GM18508 (cell line): ENCODE measurements at regions not wholly inside any gene's neighbourhood (a gene's known extent, or its start where the extent isn't known, plus 50 kb on each side); places are given as distances from the start of the nearest gene placed in this dataset.

ENCODE experiments used
- ATAC-seq: cut with Tn5 transposase; IDR thresholded peaks from one replicate; pipeline ENCODE4 v1.9.1; 2021; ENCODE audit warnings: moderate number of reproducible peaks; ENCODE audit not compliant: insufficient read depth, unreplicated experiment

DNA sequence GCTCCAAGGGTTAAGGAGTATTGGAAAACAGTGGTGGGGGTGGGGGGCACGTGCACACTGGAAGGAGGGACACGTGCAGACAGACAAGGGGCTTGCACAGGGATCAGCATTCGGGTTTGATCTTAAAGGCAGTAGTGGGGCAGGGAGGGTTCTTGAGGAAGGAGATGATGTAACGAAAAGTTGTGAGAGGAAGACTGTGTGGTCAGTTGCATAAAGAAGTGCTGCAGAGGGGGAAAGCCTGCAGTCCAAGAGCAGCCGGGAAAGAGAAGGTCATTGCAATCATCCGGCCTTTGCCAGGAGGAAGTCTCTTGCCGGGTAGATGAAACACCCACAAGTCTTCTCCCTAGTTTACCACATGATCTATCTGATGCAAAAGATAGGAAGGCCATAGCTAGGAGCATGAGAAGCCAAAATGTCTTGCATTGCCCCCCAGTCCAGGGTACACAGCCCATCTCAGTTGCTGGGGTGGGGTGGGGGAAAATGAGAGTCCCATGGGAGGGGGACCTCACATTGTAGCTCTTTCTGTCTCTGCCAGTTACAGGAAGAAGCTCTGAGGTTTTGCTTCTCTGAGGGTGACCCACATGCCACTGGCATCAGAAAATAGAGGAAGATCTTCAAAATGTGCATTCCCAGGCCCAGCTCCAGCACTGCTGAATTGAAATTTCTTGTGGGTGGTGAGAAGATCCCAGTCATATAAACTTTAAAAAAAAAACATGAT lies 202.5 kb upstream of the RAB4A start:
- ATAC-seq = no peak

DNA sequence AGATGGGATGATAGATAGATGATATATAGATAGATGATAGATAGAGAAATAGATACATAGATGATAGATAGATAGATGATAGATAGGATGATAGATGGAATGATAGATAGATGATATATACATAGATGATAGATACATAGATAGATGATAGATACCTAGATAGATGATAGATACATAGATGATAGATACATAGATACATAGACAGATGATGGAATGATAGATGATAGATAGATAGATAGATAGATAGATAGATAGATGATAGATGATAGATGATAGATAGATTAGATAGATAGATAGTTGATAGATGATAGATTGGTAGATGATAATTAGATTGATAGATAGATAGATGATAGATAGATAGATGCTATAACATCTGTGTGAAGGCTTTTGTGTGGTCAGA lies 201.7 kb upstream of the RAB4A start:
- no peak for ATAC-seq

DNA sequence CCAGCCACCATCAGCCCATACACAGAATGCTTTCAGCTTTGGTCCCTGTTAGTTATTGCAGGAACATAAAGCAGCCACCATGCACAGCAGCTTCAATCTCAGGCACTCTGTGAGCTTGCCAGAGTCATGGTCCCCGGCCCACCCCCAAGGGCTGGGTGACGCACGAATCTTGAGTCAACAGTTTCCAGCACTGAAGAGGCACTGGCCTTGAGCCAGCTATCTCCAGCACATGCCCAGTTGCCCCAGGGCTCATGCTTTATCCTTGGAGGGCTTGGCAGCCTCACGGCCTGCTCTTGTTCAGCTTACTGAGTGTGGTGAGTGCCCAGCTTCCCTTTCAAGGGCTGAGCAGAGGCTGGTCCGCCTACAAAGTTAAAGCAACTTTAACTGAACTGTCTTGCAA lies 200.7 kb upstream of the RAB4A start:
- no peak for ATAC-seq

DNA sequence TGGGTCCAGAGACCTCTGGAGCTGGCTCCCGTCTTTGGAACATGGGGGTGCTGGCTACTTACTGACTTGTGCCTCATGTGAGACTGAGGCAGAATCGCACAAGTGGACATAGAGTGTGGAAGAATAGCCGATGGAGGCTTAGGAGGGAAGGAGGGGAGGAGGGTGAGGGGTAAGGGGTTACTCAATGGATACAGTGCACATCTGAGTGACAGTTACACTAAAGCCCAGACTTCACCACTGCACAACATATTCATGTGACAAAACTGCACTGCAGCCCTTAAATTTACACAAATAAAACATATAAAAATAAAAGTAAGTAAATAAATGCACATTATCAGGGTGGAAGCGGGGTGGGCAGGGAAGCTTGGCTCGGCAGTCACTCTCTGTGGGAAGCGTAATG lies 197.7 kb upstream of the RAB4A start:
- ATAC-seq = no peak

DNA sequence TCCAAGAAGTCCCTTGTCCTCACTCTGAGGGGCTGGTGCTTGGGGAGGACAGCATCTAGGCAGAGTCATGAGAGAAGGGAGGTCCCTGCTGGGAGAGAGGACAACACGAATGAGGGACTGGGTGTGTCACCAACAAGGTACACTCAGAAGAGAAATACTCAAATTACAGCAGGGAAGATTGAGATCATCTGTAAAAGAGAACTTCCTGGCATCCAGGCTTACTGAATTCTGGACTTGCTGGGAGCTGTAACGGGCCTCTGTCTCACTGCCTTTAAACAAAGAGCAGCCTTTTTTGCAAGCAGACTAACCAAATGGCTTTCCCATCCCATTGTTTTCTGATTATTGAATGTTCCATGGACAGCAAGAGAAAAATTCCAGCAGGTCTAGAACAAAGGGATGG lies 195.7 kb upstream of the RAB4A start:
- no peak for ATAC-seq

DNA sequence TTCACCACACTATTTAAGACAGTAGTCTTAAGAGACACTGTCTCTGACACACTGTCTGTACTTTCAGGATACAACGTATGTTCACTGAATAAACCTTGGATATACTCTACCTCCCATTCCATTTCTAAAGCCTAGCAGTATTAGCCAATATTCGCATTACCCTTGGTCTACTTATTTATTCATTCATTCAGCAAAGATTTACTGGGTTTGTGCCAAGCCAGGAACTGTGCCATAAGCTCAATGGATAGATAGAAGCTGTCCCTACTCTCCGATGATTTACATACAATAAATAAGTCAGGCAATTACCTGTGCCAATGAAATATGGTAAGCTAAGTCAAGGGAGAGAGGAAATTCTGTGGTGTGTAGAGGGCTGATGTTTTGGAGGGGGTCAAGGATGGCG lies 195.2 kb upstream of the RAB4A start:
- no peak for ATAC-seq

DNA sequence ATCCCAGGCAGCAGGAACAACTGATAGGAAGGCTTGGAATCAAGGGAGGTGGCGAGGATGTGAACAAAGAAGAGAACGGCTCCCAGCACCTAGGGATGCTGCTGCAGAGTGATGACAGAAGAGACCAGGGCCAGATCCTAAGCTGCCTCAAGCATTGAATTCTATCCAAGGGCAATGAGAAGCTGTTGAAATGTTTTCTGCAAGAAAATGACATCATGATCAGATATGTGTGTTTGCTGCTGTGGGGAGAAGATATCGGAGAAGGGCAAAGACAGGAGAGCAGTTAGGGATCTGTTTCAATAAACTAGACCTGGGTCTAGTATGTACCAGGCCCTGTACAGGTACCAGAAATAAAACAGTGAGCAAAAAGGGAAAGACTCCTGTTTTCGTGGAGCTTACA lies 194.7 kb upstream of the RAB4A start:
- no peak for ATAC-seq

DNA sequence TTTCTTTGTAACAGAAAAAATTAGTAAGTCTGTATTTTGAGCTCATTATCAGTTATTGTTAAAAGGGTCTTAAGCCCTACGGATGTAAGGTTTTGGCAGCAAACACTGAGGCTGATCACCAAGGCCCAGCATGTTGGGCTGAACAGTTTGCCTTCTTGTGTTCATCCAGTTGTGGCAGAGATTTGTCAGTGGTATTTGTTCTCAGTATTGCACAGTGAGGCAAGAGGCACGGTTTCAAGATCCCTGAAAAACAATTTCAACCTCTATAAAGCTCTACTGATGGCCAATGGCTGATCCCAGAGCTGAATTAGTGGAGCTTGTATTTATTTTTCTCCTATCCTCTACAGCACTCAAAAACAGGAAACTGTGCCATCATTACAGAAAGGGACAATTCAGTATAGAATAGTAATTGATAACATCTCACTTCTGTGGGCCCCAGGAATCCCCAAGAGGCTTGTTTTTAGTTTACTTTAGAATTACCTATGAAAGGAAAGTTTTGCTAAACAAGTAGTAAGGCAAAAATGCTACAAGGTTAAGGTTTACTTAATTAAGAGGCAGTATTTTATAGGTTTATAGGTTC lies 191.8 kb upstream of the RAB4A start:
- ATAC-seq = no peak

DNA sequence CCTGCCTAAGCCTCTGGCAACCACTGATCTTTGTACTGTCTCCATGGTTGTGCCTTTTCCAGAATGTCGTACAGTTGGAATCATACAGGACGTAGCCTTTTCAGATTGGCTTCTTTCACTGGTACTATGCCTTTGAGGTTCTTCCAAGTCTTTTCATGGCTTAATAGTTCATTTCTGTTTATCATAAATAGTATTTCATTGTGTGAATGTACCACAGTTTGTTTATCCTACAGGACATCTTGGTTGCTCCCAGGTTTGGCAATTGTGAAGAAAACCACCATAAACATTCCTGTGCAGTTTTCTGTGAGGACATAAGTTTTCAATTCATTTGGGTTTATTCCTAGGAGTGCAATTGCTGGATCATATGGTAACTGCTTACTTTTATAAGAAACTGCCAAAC lies 190.6 kb upstream of the RAB4A start:
- ATAC-seq = no peak

DNA sequence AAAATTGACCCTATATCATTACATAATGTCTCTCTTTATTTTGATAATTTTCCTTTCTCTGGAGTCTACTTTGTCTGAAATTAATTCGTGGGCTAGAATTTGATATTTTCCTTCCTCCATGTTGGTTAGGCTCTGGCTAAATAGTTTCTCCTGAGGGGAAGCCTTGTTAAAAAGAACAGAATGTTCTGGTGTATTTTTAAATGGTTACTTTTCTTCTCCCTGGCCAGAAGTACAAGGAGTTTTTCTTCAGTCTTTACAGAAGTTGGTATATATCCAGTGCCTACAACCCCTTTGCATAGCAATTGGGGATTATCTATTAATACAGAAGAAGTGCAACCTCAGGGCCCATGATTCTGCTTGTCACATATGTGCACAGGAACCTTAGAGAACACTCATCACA lies 185.6 kb upstream of the RAB4A start:
- no peak for ATAC-seq

DNA sequence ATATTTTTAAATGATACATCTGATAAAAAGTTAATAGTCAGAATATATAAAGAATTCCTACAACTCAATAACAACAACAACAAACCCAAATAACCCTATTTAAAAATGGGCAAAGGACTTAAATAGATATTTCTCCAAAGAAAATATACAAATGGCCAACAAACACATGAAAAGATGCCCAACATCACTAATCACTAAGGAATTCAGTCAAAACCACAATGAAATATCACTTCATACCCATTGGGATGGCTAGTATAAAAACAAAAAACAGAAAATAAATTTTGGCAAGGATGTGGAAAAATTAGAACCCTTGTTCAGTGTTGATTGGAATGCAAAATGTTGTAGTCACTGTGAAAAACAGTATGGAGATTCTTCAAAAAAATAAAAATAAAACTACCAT lies 184.8 kb upstream of the RAB4A start:
- no peak for ATAC-seq

DNA sequence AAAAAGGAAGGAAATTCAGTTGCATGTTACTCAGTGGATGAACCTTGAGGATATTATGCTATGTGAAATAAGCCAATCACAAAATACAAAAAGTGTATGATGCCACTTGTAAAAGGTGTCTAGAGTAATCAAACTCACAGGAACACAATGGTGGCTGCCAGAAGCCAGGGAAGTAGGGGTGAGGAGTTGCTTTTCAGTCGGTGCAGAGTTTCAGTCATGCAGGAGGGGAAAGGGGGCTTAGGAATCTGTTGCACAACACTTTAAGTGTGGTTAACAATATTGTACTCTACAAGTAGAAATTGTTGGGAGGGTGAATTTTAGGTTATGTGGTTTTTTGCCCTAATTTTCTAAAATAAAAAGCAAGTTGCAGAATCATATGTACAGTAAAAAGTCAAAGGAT lies 184.2 kb upstream of the RAB4A start:
- ATAC-seq = no peak

DNA sequence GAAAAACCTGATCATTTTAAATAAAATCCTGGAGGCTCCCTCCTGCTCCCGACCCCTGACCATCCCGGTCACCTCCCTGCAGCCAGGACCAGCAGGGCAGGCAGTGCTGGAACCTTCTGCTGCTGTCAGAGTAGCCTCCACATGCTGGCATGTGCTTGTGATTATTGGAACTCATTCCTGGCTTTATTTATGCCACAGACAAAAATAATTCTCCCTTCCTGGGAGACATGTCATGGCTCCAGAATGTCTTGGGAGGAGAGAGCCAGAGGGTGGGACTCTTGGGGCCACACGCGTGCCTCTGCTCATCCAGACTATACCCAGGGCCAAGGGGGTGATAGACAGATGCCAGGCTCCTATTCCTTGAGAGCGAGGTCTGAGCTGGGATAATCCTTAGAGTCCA lies 183.6 kb upstream of the RAB4A start:
- no peak for ATAC-seq

DNA sequence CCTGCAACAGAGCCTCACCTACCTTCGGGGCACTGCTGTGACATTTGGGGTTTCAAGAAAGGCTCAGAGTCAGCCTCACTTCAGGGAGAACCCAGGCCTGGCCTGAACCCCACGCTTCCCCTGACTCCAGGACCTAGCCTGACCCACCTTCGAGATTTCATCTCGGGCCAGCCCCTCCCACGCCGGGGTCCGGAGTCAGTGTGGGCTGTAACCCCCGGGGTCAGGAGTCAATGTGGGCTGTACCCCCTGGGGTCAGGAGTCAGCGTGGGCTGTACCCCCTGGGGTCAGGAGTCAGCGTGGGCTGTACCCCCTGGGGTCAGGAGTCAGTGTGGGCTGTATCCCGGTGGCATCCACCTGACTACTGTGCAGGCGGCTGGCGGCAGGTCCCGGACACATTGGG lies 183.0 kb upstream of the RAB4A start:
- no peak for ATAC-seq

DNA sequence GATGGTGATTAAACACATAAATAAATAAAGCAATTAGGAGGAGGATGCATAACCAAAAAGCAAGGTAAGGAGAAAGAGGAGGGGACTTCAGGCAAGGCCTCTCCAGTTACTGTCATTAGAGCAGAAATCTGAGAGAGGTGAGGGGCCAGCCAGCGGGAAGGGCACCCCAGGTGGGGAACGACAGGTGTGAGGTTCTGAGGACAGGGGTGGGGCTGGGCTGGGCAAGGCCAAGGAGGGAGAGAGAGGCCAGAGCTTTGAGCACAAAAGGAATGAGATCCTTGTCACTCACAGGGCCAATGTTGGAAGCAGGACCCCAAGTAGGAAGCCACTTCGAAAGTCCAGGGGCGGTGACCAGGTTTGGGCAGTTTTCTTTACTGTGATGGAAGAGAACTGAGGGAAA lies 182.2 kb upstream of the RAB4A start:
- no peak for ATAC-seq

DNA sequence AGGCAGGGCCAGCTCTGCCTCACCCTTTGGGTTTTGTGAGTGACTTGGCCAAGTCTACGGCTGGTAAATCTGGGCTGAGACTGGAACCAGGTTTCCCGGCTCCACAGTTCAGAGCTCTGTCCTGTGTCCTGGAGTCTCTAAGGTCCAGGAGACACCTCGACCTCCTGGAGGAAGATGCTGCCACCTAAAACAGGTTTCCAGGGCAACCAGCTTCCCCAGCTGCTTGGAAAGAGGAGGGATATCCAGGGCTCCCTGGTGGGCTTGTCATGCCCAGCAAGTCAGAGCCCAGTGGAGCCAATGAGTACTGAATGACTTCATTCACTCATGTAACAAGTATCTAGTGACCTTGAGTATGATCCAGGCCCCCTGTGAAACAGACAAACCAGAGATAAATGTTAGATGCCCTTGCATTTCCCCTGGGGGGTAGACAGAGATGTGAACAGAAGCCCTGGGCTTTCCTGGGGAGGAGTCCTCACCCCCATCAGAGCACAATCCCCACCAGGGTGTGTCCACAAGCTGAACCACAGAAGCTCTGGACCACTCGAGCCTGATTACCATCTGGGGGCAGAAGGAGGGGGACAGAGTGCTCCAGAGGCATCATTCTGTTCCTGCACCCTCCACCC lies 181.2 kb upstream of the RAB4A start:
- ATAC-seq = no peak

DNA sequence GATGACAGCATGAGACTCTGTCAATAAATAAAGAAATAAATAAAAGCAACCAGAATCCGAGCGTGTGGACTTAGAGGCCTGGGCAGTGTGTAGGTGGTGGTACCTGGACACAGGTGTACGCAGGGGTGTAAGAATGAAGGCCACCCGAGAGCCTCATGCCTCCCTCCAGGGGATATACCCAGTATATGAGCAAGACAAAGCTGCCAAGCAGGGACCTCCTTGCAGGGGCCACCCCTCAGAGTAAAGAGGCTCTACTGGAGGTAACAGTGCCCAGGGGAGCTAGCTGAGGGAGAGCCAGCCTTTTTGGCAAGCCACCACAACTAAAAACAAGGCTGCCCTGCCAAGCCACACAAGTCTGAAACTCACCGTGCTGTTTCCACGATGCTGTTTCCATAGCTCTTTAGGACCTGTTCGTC lies 179.2 kb upstream of the RAB4A start:
- ATAC-seq = no peak

DNA sequence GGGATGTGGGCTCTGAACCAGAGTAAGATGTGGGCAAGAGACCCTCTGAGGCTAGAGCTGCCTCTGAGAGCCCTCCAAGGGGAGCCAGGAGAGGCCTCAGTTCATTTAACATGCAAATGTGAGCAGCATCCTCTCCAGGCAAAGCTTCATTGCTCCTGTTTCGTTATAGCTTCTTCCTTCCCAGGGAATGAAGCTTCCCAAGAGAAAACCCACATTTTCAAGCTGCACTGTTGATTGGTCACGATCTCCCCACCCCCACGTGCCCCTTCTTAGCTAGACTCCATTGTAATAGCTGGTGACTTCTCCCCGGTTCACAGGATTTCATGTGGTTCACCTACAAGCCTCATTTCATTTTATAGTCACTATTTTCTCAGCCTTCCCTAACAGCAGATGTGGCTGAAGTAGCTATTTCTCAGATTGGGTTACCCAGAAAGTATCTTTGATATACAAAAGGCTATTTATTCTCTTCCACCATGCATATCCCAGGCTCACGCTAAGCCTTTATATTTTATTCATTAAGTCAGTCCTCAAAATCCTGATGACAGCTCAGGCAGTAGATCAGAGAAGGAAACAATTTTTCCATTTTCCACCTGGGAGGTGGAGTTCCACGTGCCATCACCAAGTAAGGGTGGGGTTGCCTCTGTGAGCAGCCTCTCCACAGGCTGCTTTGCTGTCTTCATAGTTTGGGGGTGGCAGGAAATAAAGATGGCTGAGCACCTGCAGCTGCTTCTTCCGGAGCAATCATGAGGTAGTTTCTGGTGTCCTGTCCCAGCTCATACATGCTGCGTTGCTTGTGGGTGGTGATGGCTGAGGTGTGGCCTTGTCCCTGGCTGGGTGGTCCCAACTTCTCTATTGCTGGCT lies 178.3 kb upstream of the RAB4A start:
- no peak for ATAC-seq

DNA sequence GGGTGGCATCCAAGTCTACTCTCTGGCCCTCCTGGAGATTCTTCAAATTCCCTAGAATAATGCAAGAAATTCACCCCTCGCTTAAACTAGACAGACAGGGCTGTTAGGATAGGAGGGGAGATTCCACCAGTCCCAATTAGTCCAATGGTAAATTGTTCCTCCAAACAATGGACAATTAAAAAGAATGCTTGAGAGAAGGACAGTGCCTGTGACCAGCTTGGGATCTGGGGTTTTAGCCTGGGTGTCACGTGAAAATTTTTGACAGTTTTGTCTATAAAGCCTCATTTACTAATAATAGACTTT lies 177.7 kb upstream of the RAB4A start:
- ATAC-seq = no peak

DNA sequence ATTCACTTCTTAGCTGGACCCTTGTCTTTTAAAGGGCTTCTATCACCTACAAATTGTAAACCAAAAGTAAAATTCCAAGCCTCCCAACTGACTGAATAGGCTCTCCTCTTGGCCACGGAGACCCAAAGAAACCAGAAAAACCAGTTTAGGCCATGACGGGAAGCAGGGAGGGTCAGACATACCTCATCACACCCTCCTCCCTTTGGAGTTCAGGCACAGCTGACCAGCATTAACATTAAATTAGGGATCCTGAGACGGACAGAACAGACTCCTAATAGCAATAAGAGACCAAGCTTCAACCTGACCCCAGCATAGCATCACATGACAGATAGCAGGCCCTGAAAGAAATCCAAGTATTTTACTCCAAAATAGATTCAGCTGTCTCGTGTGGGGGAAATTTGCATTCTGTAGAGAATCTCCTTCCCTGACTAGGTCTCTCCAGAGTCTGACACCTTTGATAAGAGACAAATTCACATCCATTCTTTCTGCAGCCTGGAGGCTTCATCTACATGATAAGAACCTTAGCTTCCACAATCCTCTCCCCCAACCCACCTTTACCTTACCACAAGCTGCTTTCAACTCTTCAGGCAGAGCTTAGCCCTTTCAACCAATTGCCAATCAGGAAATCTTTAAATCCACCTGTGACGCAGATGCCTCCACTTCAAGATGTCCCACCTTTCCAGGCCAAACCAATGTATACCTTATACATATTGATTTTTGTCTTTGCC lies 177.1 kb upstream of the RAB4A start:
- ATAC-seq = no peak
